ENCODE measurements at regions not wholly inside any gene's neighbourhood (a gene's known extent, or its start where the extent isn't known, plus 50 kb on each side); places are given as distances from the start of the nearest gene placed in this dataset.
"Not testable (repeated sequence)": the region's sequence is repeated elsewhere in the genome, so short reads cannot be mapped to it uniquely, and the experiment has no call there.

DNA sequence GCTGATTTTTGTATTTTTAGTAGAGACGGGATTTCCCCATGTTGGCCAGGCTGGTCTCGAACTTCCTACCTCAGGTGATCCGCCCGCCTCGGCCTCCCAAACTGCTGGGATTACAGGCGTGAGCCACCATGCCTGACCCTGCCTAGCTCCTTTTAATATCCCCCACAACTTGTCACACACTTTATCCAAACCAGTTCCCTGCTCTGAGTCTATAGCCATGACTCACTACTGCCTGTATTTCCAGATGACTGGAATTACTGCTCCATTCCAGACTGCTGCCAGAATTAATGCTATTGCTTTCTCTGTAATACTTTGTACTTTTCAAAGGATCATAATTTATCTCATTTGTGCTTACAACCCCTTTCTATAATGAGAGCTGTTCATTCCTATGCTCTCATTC is 153.1 kb downstream of the POTEM start:
- TF ChIP-seq, protein P1, sequence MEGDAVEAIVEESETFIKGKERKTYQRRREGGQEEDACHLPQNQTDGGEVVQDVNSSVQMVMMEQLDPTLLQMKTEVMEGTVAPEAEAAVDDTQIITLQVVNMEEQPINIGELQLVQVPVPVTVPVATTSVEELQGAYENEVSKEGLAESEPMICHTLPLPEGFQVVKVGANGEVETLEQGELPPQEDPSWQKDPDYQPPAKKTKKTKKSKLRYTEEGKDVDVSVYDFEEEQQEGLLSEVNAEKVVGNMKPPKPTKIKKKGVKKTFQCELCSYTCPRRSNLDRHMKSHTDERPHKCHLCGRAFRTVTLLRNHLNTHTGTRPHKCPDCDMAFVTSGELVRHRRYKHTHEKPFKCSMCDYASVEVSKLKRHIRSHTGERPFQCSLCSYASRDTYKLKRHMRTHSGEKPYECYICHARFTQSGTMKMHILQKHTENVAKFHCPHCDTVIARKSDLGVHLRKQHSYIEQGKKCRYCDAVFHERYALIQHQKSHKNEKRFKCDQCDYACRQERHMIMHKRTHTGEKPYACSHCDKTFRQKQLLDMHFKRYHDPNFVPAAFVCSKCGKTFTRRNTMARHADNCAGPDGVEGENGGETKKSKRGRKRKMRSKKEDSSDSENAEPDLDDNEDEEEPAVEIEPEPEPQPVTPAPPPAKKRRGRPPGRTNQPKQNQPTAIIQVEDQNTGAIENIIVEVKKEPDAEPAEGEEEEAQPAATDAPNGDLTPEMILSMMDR (IDR thresholded peaks at IDR 0.05), result not testable (repeated sequence)
- TF ChIP-seq POLR2A (IDR thresholded peaks at IDR 0.05), result not testable (repeated sequence)

Measured in lower leg skin (tissue), 3 donors.